ENCODE measurements at regions not wholly inside any gene's neighbourhood (a gene's known extent, or its start where the extent isn't known, plus 50 kb on each side); places are given as distances from the start of the nearest gene placed in this dataset.

DNA sequence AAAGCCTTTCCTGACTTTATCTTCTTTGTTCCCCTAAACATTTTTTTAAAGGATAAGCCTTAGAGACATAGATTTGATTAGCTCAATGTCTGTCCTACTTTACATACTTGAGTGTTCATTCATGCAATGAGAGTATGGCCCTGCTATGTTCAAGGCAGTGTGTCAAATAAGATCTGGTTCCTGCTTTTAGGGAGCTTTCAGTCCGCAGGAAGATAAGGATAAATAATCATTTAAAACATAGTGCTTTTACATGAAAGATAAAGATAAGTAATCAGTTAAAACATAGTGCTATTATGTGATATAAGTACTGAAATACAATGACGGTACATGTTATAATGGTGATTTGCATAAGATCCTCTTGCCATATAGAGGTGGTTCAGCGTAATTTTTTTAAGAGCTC is 378.3 kb upstream of the PRICKLE1 start:
- TF ChIP-seq, protein P1, sequence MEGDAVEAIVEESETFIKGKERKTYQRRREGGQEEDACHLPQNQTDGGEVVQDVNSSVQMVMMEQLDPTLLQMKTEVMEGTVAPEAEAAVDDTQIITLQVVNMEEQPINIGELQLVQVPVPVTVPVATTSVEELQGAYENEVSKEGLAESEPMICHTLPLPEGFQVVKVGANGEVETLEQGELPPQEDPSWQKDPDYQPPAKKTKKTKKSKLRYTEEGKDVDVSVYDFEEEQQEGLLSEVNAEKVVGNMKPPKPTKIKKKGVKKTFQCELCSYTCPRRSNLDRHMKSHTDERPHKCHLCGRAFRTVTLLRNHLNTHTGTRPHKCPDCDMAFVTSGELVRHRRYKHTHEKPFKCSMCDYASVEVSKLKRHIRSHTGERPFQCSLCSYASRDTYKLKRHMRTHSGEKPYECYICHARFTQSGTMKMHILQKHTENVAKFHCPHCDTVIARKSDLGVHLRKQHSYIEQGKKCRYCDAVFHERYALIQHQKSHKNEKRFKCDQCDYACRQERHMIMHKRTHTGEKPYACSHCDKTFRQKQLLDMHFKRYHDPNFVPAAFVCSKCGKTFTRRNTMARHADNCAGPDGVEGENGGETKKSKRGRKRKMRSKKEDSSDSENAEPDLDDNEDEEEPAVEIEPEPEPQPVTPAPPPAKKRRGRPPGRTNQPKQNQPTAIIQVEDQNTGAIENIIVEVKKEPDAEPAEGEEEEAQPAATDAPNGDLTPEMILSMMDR (conservative IDR thresholded peaks at IDR 0.05 in 1 of 2, IDR thresholded peaks at IDR 0.05 in 1 of 2; ENCODE audit: low read depth in 1 of 2, low read length in 2 of 2): no peak
- no peak for TF ChIP-seq EZH2 (IDR thresholded peaks at IDR 0.05; ENCODE audit: low read length, missing control alignments)

Measured in fibroblast of lung (primary cell).